Panc1 (cell line): ENCODE measurements at regions not wholly inside any gene's neighbourhood (a gene's known extent, or its start where the extent isn't known, plus 50 kb on each side); places are given as distances from the start of the nearest gene placed in this dataset.

Experiments
- ATAC-seq: fragments of 200-7000 bp; cut with Tn5 transposase; 2 replicates; pipeline ENCODE4 v1.9.1; 2020; ENCODE audit warnings: mild to moderate bottlenecking, moderate library complexity
- BruUV-seq: library from RNA; stranded (reverse); fragments of 400-500 nt; replicated peaks from 2 replicates; lab custom pipeline; 2021; lab: Mats Ljungman, UMichigan
- CTCF ChIA-PET: fragments of 300-600 bp; sonication (Branson Sonifier 250); formaldehyde crosslinking; loops from one replicate; lab custom pipeline; 2022; ENCODE audit warnings: antibody characterized with exemption; lab: Charles Lee
- POLR2A ChIA-PET: fragments of 300-600 bp; sonication (Branson Sonifier 250); formaldehyde crosslinking; loops from one replicate; lab custom pipeline; 2022; ENCODE audit warnings: antibody characterized with exemption; lab: Charles Lee
- DNase-seq: peaks from one replicate; pipeline ENCODE4 v3.0.0-alpha.2; 2010; ENCODE audit warnings: low read depth, low spot score
- H3K27ac ChIP-seq: 2 replicates; pipeline ENCODE4 v1.5.1; 2011; ENCODE audit warnings: mild to moderate bottlenecking, low read length, inconsistent platforms
- H3K27me3 ChIP-seq: fragments of 200-500 bp; sonication (Bioruptor generic); 2 replicates; pipeline ENCODE4 v1.6.0; 2014; ENCODE audit warnings: low read length, inconsistent platforms; ENCODE audit not compliant: control insufficient read depth, insufficient read depth
- H3K36me3 ChIP-seq: fragments of 200-500 bp; sonication (Bioruptor generic); 2 replicates; pipeline ENCODE4 v1.5.1; 2014; ENCODE audit warnings: inconsistent platforms, mild to moderate bottlenecking, low read length, moderate library complexity; ENCODE audit not compliant: control insufficient read depth, insufficient read depth
- H3K4me1 ChIP-seq: 2 replicates; pipeline ENCODE4 v1.5.1; 2011; ENCODE audit warnings: inconsistent platforms, mild to moderate bottlenecking, low read length, moderate library complexity; ENCODE audit not compliant: control insufficient read depth, insufficient read depth
- H3K4me3 ChIP-seq, 2 experiments: 2 replicates each; pipeline ENCODE4 v1.5.1; 2011 to 2012; ENCODE audit warnings: low read depth in 2 of 2, low read length in 2 of 2, mild to moderate bottlenecking in 2 of 2, inconsistent platforms in 1 of 2, moderate library complexity in 1 of 2
- H3K9me3 ChIP-seq: fragments of 200-500 bp; sonication (Bioruptor generic); 2 replicates; pipeline ENCODE4 v1.5.1; 2014; ENCODE audit warnings: low read depth, mild to moderate bottlenecking, inconsistent platforms, low read length, moderate library complexity; ENCODE audit not compliant: control insufficient read depth, insufficient read depth
- CTCF ChIP-seq: fragments of 450-650 bp; IDR thresholded peaks from 2 replicates; pipeline ENCODE4 v1.5.1; 2017; ENCODE audit warnings: mild to moderate bottlenecking
- POLR2AphosphoS5 ChIP-seq: IDR thresholded peaks from 2 replicates; pipeline ENCODE4 v1.6.1; 2012; ENCODE audit warnings: mild to moderate bottlenecking, low read depth, low read length, moderate library complexity
- SIN3A ChIP-seq: IDR thresholded peaks from 2 replicates; pipeline ENCODE4 v1.6.1; 2012; ENCODE audit warnings: low read depth, mild to moderate bottlenecking, low read length, moderate library complexity, borderline replicate concordance; ENCODE audit not compliant: insufficient read depth
- TCF7L2 ChIP-seq: IDR thresholded peaks from 2 replicates; pipeline ENCODE4 v1.6.1; 2011; ENCODE audit warnings: mild to moderate bottlenecking, low read depth, low read length, inconsistent platforms
- in situ Hi-C: cut with HindIII; loops from 2 replicates; pipeline ENCODE4 v1.10.0; 2016; ENCODE audit warnings: low sequenced_read_pairs, low pct_unique_long_range_greater_than_20kb
- intact Hi-C: fragments of 100-400 bp; cut with micrococcal nuclease; formaldehyde crosslinking; loops from one replicate; pipeline ENCODE4 v1.10.0; 2022; ENCODE audit not compliant: unreplicated experiment
- TF ChIP-seq, protein P1 (sequence below), 2 experiments: IDR thresholded peaks; 2 replicates each; pipeline ENCODE4 v1.6.1; 2011 to 2012; ENCODE audit warnings: low read depth in 2 of 2, control low read depth in 1 of 2, low read length in 1 of 2, mild to moderate bottlenecking in 1 of 2, moderate library complexity in 1 of 2; ENCODE audit not compliant: insufficient read depth in 1 of 2

- H3K4me1 ChIP-seq: no peaks in the 10 kb centered on the region
- BruUV-seq: no TSS peak
- H3K27ac ChIP-seq: no peak overlapping the region
- intact Hi-C loops: no loop called here
- CTCF ChIA-PET: no interaction called here
- ATAC-seq (no peak), DNase-seq (no peak)
- POLR2A ChIA-PET: no interaction called here
- no peaks in the 10 kb centered on the region for H3K27me3 ChIP-seq
- TF ChIP-seq, protein P1, sequence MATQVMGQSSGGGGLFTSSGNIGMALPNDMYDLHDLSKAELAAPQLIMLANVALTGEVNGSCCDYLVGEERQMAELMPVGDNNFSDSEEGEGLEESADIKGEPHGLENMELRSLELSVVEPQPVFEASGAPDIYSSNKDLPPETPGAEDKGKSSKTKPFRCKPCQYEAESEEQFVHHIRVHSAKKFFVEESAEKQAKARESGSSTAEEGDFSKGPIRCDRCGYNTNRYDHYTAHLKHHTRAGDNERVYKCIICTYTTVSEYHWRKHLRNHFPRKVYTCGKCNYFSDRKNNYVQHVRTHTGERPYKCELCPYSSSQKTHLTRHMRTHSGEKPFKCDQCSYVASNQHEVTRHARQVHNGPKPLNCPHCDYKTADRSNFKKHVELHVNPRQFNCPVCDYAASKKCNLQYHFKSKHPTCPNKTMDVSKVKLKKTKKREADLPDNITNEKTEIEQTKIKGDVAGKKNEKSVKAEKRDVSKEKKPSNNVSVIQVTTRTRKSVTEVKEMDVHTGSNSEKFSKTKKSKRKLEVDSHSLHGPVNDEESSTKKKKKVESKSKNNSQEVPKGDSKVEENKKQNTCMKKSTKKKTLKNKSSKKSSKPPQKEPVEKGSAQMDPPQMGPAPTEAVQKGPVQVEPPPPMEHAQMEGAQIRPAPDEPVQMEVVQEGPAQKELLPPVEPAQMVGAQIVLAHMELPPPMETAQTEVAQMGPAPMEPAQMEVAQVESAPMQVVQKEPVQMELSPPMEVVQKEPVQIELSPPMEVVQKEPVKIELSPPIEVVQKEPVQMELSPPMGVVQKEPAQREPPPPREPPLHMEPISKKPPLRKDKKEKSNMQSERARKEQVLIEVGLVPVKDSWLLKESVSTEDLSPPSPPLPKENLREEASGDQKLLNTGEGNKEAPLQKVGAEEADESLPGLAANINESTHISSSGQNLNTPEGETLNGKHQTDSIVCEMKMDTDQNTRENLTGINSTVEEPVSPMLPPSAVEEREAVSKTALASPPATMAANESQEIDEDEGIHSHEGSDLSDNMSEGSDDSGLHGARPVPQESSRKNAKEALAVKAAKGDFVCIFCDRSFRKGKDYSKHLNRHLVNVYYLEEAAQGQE (IDR thresholded peaks at IDR 0.05; ENCODE audit: insufficient read depth in 1 of 2, low read depth in 2 of 2, low read length in 1 of 2): no peak
- no peak for TF ChIP-seq TCF7L2
- no peak for TF ChIP-seq SIN3A
- no peak for TF ChIP-seq POLR2AphosphoS5
- TF ChIP-seq CTCF: no peak
- no peaks in the 10 kb centered on the region for H3K36me3 ChIP-seq
- in situ Hi-C loops: no loop called here
- H3K9me3 ChIP-seq: no peaks in the 10 kb centered on the region
- H3K4me3 ChIP-seq: no peak overlapping the region
Measured at GRCh38 chr15:91435113-91435512, 335.1 kb downstream of the SV2B start.

DNA sequence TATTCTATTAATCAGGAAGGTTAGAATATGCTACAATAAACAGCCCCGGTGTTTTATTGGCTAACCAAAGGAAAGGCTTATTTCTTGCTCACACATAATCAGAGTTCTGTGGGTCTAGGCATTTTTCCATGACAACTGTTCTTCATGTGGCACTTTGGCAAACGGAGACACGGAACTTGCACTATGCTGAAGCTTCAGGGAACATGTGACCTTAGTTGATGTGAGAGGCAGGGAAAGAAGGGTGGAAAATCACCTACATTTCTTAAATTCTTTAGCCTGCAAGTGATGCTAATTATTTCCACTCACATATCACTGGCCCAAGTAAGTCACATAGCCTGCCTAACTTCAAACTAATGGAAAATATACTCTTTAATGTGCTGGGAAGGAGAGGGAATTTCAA is 344.6 kb downstream of the SV2B start:
- H3K27me3 ChIP-seq: no peaks in the 10 kb centered on the region
- no peak overlapping the region for H3K27ac ChIP-seq
- CTCF ChIA-PET: no interaction called here
- POLR2A ChIA-PET: no interaction called here
- no peaks in the 10 kb centered on the region for H3K36me3 ChIP-seq
- H3K4me3 ChIP-seq: no peak overlapping the region
- no peak for ATAC-seq
- intact Hi-C loops (no loop called here), in situ Hi-C loops (no loop called here)
- DNase-seq: no peak
- TF ChIP-seq, protein P1 (IDR thresholded peaks at IDR 0.05; ENCODE audit: insufficient read depth in 1 of 2, low read depth in 2 of 2, low read length in 1 of 2): no peak
- TF ChIP-seq TCF7L2 (no peak), POLR2AphosphoS5 (no peak), SIN3A (no peak), CTCF (no peak)
- peaks cover 4% of the 10 kb centered on the region for H3K9me3 ChIP-seq
- no TSS peak for BruUV-seq
- H3K4me1 ChIP-seq: no peaks in the 10 kb centered on the region
